ENCODE measurements at regions not wholly inside any gene's neighbourhood (a gene's known extent, or its start where the extent isn't known, plus 50 kb on each side); places are given as distances from the start of the nearest gene placed in this dataset.

DNA sequence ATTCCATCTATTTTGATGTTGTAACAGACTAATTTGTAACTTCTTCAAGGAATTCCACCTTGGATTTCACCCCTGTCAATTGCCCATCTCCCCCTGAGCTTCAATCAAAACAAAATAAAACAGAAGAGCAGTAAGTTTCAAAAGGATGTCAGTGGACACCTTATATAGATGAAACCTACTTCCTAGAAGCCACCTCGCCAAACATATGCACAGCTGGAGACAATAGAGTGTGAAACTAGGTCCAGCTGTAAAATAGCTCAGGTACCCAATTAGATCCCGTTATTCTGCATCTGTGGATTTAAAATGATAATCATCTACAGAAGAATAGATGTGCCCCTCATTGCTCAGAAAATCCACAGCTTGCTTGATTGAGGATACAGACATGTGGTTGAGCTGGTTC is 598.6 kb downstream of the SH2D4B start:
- Histone ChIP-seq H3K27me3 (no peaks in the 10 kb centered on the region), H3K36me3 (no peaks in the 10 kb centered on the region), H3K27ac (no peak overlapping the region), H3K4me3 (no peak overlapping the region), H3K9me3 (no peaks in the 10 kb centered on the region), H3K4me1 (no peaks in the 10 kb centered on the region)
- TF ChIP-seq POLR2A (IDR thresholded peaks at IDR 0.05), result no peak
- TF ChIP-seq, protein P1, sequence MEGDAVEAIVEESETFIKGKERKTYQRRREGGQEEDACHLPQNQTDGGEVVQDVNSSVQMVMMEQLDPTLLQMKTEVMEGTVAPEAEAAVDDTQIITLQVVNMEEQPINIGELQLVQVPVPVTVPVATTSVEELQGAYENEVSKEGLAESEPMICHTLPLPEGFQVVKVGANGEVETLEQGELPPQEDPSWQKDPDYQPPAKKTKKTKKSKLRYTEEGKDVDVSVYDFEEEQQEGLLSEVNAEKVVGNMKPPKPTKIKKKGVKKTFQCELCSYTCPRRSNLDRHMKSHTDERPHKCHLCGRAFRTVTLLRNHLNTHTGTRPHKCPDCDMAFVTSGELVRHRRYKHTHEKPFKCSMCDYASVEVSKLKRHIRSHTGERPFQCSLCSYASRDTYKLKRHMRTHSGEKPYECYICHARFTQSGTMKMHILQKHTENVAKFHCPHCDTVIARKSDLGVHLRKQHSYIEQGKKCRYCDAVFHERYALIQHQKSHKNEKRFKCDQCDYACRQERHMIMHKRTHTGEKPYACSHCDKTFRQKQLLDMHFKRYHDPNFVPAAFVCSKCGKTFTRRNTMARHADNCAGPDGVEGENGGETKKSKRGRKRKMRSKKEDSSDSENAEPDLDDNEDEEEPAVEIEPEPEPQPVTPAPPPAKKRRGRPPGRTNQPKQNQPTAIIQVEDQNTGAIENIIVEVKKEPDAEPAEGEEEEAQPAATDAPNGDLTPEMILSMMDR (IDR thresholded peaks at IDR 0.05), result no peak
- DNase-seq, result no peak

DNA sequence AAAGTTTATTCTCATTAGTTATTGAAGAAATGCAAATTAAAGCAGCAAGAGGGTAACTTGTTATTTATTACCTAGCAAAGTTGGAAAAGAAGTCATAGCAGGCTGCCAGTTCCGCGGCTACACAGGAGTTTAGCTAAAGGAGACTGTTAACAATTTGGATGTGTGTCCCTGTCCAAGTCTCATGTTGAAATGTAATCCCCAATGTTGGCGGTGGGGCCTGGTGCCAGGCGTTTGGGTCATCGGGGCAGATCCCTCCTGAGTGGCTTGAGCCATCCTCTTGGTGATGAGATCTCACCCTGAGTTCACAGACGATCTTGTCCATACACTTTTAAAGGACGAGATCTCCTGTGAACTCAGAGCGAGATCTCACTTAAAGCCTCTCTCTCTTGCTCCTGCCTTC is 608.3 kb downstream of the SH2D4B start:
- no peak overlapping the region for H3K4me3 ChIP-seq

DNA sequence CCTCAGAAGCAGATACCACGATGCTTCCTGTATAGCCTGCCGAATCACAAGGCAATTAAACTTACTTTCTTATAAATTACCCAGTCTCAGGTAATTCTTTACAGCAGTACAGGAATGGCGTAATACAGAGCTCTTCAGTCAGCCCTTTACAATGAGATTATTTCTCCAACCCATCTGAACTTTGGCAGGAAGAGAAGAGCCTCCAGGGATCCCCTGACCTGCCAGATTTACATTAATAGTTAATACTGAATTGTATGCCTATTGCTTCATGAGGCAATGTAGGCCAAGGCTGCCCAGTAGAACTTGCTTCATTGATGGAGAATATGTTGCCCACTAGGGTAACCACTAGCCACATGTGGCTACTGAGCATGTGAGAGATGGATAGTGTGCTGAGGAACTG is 608.7 kb downstream of the SH2D4B start:
- no peak overlapping the region for H3K27ac ChIP-seq
- no peaks in the 10 kb centered on the region for H3K4me1 ChIP-seq
- TF ChIP-seq, protein P1 (IDR thresholded peaks at IDR 0.05), result no peak
- no peak for TF ChIP-seq POLR2A (IDR thresholded peaks at IDR 0.05)

More for the DNA sequence above, 608.3 kb downstream of the SH2D4B start:
- no peak for TF ChIP-seq POLR2A (IDR thresholded peaks at IDR 0.05)
- TF ChIP-seq, protein P1 (IDR thresholded peaks at IDR 0.05), result no peak
- Histone ChIP-seq H3K9me3 (no peaks in the 10 kb centered on the region), H3K36me3 (no peaks in the 10 kb centered on the region), H3K4me1 (no peaks in the 10 kb centered on the region), H3K27me3 (no peaks in the 10 kb centered on the region), H3K27ac (no peak overlapping the region)
- DNase-seq, result no peak

DNA sequence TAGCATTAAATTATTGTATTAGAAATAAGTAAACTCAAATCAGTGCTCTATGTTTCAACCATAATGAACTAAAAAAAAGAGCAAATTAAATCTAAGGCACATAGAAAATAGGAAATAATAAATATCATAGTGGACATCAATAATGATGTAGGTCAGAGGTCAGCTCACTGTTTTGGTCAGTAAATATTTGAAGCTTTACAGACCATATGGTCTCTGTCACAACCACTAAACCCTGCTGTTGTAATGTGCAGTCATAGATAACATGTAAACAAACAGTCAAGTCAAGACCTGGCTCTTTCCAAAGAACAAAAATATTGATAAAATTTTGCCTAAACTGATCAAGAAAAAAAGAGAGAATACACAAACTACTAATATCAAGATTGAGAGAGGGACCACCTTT is 615.0 kb downstream of the SH2D4B start:
- no peak for TF ChIP-seq POLR2A (IDR thresholded peaks at IDR 0.05)
- TF ChIP-seq, protein P1 (IDR thresholded peaks at IDR 0.05), result no peak
- Histone ChIP-seq H3K9me3 (no peaks in the 10 kb centered on the region), H3K4me1 (no peaks in the 10 kb centered on the region), H3K27ac (no peak overlapping the region), H3K36me3 (no peaks in the 10 kb centered on the region), H3K27me3 (no peaks in the 10 kb centered on the region), H3K4me3 (no peak overlapping the region)
- no peak for DNase-seq

More for the DNA sequence above, 608.7 kb downstream of the SH2D4B start:
- no peak for DNase-seq
- no peaks in the 10 kb centered on the region for H3K9me3 ChIP-seq
- no peak overlapping the region for H3K4me3 ChIP-seq
- no peaks in the 10 kb centered on the region for H3K27me3 ChIP-seq
- no peaks in the 10 kb centered on the region for H3K36me3 ChIP-seq

DNA sequence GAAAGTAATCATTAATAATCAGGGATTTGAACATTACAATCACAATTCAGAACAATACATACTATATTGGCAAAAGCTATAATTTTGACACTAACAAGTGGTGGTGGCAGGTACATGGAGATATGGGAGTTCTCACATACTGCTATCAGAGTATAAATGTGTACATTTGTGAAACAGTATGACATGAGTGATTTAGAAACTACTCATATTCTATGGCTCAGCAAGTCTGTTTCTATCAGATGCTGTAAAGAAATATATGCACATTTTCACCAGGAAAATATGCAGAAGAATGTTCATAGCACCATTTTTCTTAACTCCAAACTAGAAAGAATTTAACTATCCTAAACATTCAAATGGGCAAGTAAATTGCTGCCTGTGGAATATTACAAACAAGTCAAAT is 620.0 kb downstream of the SH2D4B start:
- Histone ChIP-seq H3K4me1 (no peaks in the 10 kb centered on the region), H3K27me3 (no peaks in the 10 kb centered on the region), H3K4me3 (no peak overlapping the region), H3K9me3 (no peaks in the 10 kb centered on the region), H3K36me3 (no peaks in the 10 kb centered on the region), H3K27ac (no peak overlapping the region)
- DNase-seq, result no peak
- TF ChIP-seq, protein P1 (IDR thresholded peaks at IDR 0.05), result no peak
- TF ChIP-seq POLR2A (IDR thresholded peaks at IDR 0.05), result no peak

DNA sequence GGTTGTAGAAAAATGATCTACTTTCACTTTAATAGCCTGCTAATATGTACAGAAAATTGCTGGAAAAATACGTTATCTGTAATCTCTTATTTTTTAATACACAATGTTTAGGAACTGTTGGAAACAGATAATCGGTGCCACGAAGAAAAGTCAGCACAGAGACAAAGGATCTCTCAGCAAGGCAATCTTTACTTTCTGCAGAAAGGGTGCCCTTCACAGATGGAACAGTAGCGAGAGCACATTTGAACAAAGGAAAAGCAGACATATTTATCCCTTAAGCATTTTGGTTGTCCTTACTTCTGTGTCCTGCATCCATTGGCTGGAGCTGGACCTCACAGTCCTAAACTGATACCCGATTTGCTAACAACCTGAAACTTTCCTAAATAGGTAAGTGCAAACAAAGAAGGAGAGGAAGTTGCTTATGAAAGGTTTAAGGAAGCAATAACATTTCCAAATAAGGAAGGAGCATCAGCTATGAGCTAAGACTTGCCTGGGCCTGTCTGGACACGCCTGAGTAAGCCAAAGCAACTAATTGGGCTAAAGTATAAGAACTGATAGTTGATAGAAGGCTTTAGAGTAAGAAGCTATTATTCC is 640.0 kb downstream of the SH2D4B start:
- Histone ChIP-seq H3K36me3 (no peaks in the 10 kb centered on the region), H3K9me3 (no peaks in the 10 kb centered on the region), H3K27ac (no peak overlapping the region), H3K4me3 (no peak overlapping the region), H3K4me1 (no peaks in the 10 kb centered on the region), H3K27me3 (no peaks in the 10 kb centered on the region)
- no peak for DNase-seq
- TF ChIP-seq, protein P1 (IDR thresholded peaks at IDR 0.05), result no peak
- no peak for TF ChIP-seq POLR2A (IDR thresholded peaks at IDR 0.05)
